ENCODE measurements at regions not wholly inside any gene's neighbourhood (a gene's known extent, or its start where the extent isn't known, plus 50 kb on each side); places are given as distances from the start of the nearest gene placed in this dataset.

DNA sequence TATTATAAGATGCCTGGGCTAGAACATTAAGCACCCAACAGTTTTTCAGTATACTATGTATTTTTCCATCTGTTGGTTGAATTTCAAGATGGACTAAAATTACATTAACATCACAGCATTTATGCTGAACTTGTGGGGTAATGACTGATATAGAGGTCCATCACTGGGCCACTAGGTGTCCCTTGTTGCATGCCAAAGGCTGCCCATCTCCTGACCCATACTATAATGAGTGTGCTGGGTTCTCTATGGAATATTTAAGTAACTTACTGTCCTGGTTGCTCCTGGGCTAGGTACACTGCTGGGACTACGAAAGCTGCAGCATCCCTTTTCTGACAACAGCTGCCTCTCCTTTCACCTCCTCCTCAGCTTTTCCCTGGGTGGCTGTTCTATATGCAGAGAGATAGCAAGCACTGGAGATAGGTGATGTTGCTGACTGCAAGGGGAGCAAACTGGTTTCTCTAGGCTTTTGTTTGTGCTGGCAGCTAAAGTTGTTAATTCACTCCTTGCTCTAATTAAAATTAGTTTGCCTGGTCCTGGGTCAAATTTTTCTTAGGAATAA lies 138.6 kb upstream of the TRHDE start:
- Histone ChIP-seq H3K27ac (no peak overlapping the region), H3K4me1 (no peaks in the 10 kb centered on the region), H3K27me3 (no peaks in the 10 kb centered on the region), H3K9me3 (no peaks in the 10 kb centered on the region), H3K36me3 (no peaks in the 10 kb centered on the region), H3K4me3 (no peak overlapping the region)
- TF ChIP-seq EP300 (IDR thresholded peaks at IDR 0.05; ENCODE audit: low read depth) (no peak), POLR2AphosphoS5 (IDR thresholded peaks at IDR 0.05) (no peak), POLR2A (IDR thresholded peaks at IDR 0.05) (no peak)
- TF ChIP-seq, protein P1, sequence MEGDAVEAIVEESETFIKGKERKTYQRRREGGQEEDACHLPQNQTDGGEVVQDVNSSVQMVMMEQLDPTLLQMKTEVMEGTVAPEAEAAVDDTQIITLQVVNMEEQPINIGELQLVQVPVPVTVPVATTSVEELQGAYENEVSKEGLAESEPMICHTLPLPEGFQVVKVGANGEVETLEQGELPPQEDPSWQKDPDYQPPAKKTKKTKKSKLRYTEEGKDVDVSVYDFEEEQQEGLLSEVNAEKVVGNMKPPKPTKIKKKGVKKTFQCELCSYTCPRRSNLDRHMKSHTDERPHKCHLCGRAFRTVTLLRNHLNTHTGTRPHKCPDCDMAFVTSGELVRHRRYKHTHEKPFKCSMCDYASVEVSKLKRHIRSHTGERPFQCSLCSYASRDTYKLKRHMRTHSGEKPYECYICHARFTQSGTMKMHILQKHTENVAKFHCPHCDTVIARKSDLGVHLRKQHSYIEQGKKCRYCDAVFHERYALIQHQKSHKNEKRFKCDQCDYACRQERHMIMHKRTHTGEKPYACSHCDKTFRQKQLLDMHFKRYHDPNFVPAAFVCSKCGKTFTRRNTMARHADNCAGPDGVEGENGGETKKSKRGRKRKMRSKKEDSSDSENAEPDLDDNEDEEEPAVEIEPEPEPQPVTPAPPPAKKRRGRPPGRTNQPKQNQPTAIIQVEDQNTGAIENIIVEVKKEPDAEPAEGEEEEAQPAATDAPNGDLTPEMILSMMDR (IDR thresholded peaks at IDR 0.05): no peak
- no peak for DNase-seq
- 93 to 100% methylated on average over 1 of the region's 1 CpG for WGBS, 2 donors (ENCODE audit: low coverage in 1 of 2)
- in situ Hi-C loops (cut with MboI; ENCODE audit: low pct_ligation_motif_present in 1 of 4, low pct_unique_long_range_greater_than_20kb in 1 of 4, low sequenced_read_pairs in 3 of 4) (no loop called here), intact Hi-C loops (cut with DNase I; ENCODE audit: low total_unique reads) (no loop called here)

DNA sequence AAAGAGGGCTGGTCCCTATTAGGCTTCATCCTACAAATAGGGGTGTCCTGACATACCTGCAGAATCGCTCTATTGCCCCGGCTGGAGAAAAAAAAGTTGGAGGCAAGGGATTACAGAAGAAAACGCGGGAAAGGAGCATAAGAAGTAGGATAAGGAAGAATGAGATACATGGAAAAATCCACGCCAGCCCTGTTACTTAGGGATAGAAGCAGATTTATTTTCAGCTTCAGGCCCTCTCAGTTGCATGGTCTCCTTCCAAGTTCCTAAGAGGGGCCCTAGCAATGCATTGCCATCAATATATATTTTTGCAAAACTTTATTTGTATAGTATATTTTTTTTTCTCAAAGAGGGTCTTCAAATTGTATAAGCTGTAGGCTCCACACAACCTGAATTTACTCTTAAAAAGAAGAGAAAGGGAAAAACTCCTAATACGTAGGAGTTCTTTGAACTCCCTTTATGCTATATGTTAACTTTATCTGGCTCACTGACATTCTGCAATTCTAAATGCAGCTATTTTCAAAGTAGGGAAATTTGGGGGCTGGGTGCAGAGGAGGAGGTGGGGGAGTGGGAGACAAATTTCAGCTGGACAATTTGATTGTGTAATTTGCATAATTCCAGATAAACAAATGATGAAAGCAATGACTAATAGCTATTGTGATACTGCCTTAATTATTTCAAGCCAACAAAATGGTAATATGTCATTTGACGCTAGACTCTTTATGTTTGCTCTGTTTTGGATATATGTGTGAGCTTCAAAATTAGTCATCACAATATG lies 137.7 kb upstream of the TRHDE start:
- Histone ChIP-seq H3K4me1 (no peaks in the 10 kb centered on the region), H3K27me3 (no peaks in the 10 kb centered on the region), H3K9me3 (no peaks in the 10 kb centered on the region), H3K4me3 (no peak overlapping the region), H3K36me3 (no peaks in the 10 kb centered on the region), H3K27ac (no peak overlapping the region)
- in situ Hi-C loops (cut with MboI; ENCODE audit: low pct_ligation_motif_present in 1 of 4, low pct_unique_long_range_greater_than_20kb in 1 of 4, low sequenced_read_pairs in 3 of 4) (no loop called here), intact Hi-C loops (cut with DNase I; ENCODE audit: low total_unique reads) (no loop called here)
- DNase-seq: no peak
- no peak for TF ChIP-seq POLR2A (IDR thresholded peaks at IDR 0.05)
- no peak for TF ChIP-seq POLR2AphosphoS5 (IDR thresholded peaks at IDR 0.05)
- TF ChIP-seq, protein P1 (IDR thresholded peaks at IDR 0.05): no peak
- TF ChIP-seq EP300 (IDR thresholded peaks at IDR 0.05; ENCODE audit: low read depth): no peak
- 74 to 85% methylated on average over 5 to 7 of the region's 7 CpGs for WGBS, 2 donors (ENCODE audit: low coverage in 1 of 2)

DNA sequence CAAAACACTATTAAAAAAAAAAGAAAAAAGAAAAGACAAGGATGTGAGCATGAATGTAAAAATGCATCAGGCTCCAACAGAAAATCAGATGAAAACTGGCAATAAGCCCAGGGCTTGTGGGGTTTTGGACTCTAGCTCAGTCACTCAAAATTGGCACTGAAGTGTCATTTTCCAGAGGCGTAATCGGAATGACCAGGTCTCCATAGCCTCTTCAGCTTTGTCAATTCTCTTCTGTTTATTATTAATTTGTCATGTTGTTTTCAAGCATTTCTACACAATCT lies 137.2 kb upstream of the TRHDE start:
- H3K27ac ChIP-seq: no peak overlapping the region
- no peak overlapping the region for H3K4me3 ChIP-seq
- H3K36me3 ChIP-seq: no peaks in the 10 kb centered on the region
- intact Hi-C loops (cut with DNase I; ENCODE audit: low total_unique reads): no loop called here
- in situ Hi-C loops (cut with MboI; ENCODE audit: low pct_ligation_motif_present in 1 of 4, low pct_unique_long_range_greater_than_20kb in 1 of 4, low sequenced_read_pairs in 3 of 4): no loop called here
- no peak for DNase-seq
- no peaks in the 10 kb centered on the region for H3K27me3 ChIP-seq
- TF ChIP-seq EP300 (IDR thresholded peaks at IDR 0.05; ENCODE audit: low read depth) (no peak), POLR2A (IDR thresholded peaks at IDR 0.05) (no peak), POLR2AphosphoS5 (IDR thresholded peaks at IDR 0.05) (no peak)
- TF ChIP-seq, protein P1 (IDR thresholded peaks at IDR 0.05): no peak
- WGBS, 2 donors (ENCODE audit: low coverage in 1 of 2): 86 to 96% methylated on average over 2 of the region's 2 CpGs
- H3K4me1 ChIP-seq: no peaks in the 10 kb centered on the region
- no peaks in the 10 kb centered on the region for H3K9me3 ChIP-seq

DNA sequence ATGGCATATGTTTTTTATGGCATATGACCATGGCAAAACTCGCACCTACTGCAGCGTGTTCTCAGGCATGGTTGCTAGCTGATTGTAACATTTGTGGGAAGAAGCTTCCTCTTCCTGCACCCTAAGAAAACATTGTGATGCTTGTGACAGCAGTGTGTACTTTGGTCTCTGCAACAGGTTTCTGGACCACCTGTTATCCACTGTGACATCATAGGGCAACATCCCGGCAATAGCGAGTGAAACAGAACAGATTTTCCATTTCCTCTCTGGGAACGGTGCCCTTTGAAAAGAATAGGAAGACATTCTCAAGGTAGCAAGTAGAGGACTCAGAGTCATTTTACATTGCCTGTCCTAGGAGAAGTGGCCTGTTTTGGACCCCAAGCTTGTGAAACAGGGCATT lies 135.4 kb upstream of the TRHDE start:
- in situ Hi-C loops (cut with MboI; ENCODE audit: low pct_ligation_motif_present in 1 of 4, low pct_unique_long_range_greater_than_20kb in 1 of 4, low sequenced_read_pairs in 3 of 4): no loop called here
- 77% methylated on average over 5 of the region's 5 CpGs; no CpG with 5 or more reads in 1 of the 2 donors for WGBS, 2 donors (ENCODE audit: low coverage in 1 of 2)

More for the DNA sequence above, 135.4 kb upstream of the TRHDE start:
- Histone ChIP-seq H3K4me3 (no peak overlapping the region), H3K27me3 (no peaks in the 10 kb centered on the region), H3K27ac (no peak overlapping the region), H3K36me3 (no peaks in the 10 kb centered on the region), H3K9me3 (no peaks in the 10 kb centered on the region), H3K4me1 (no peaks in the 10 kb centered on the region)
- intact Hi-C loops (cut with DNase I; ENCODE audit: low total_unique reads): no loop called here
- TF ChIP-seq POLR2AphosphoS5 (IDR thresholded peaks at IDR 0.05) (no peak), POLR2A (IDR thresholded peaks at IDR 0.05) (no peak), EP300 (IDR thresholded peaks at IDR 0.05; ENCODE audit: low read depth) (no peak)
- TF ChIP-seq, protein P1 (IDR thresholded peaks at IDR 0.05): no peak
- DNase-seq: no peak
